A673 (cell line): ENCODE measurements at regions not wholly inside any gene's neighbourhood (a gene's known extent, or its start where the extent isn't known, plus 50 kb on each side); places are given as distances from the start of the nearest gene placed in this dataset.
"Not testable (repeated sequence)": the region's sequence is repeated elsewhere in the genome, so short reads cannot be mapped to it uniquely, and the experiment has no call there.

ENCODE experiments used
- BruUV-seq: library from RNA; stranded (reverse); fragments of 400-500 nt; replicated peaks from 2 replicates; lab custom pipeline; 2021; lab: Mats Ljungman, UMichigan
- CTCF ChIA-PET: fragments of 300-600 bp; sonication (Branson Sonifier 250); formaldehyde crosslinking; loops from one replicate; lab custom pipeline; 2022; ENCODE audit warnings: antibody characterized with exemption; lab: Charles Lee
- POLR2A ChIA-PET: fragments of 300-600 bp; sonication (Branson Sonifier 250); formaldehyde crosslinking; loops from one replicate; lab custom pipeline; 2022; ENCODE audit warnings: antibody characterized with exemption; ENCODE audit not compliant: low non-redundant PET; lab: Charles Lee
- DNase-seq: peaks from one replicate; pipeline ENCODE4 v3.0.0-alpha.2; 2015; ENCODE audit warnings: low spot score
- H3K27ac ChIP-seq: fragments of 200-600 bp; sonication (generic); 2 replicates; pipeline ENCODE4 v1.5.1; 2016; ENCODE audit warnings: mixed run types, low read depth, mild to moderate bottlenecking, mixed read lengths, antibody characterized with exemption, low read length; ENCODE audit not compliant: poor library complexity, severe bottlenecking
- H3K27me3 ChIP-seq: fragments of 200-600 bp; sonication (generic); replicated peaks from 2 replicates; pipeline ENCODE4 v1.6.1; 2017; ENCODE audit warnings: mixed run types, low read depth, mild to moderate bottlenecking, mixed read lengths, antibody characterized with exemption, low read length; ENCODE audit not compliant: insufficient read depth, poor library complexity
- H3K36me3 ChIP-seq: fragments of 200-600 bp; sonication (generic); 2 replicates; pipeline ENCODE4 v1.6.1; 2016; ENCODE audit warnings: mixed run types, mild to moderate bottlenecking, mixed read lengths, antibody characterized with exemption, low read length; ENCODE audit not compliant: insufficient read depth, poor library complexity, severe bottlenecking
- H3K4me1 ChIP-seq: fragments of 200-600 bp; sonication (generic); 2 replicates; pipeline ENCODE4 v1.6.1; 2017; ENCODE audit warnings: mixed run types, mild to moderate bottlenecking, mixed read lengths, antibody characterized with exemption, low read length; ENCODE audit not compliant: insufficient read depth, poor library complexity, severe bottlenecking
- H3K4me3 ChIP-seq: fragments of 200-600 bp; sonication (generic); 2 replicates; pipeline ENCODE4 v1.5.1; 2016; ENCODE audit warnings: low read depth, mixed run types, mild to moderate bottlenecking, mixed read lengths, low read length; ENCODE audit not compliant: poor library complexity, severe bottlenecking
- H3K9me3 ChIP-seq: fragments of 200-600 bp; sonication (generic); 2 replicates; pipeline ENCODE4 v1.6.1; 2016; ENCODE audit warnings: mixed run types, low read depth, mild to moderate bottlenecking, mixed read lengths, antibody characterized with exemption, low read length; ENCODE audit not compliant: poor library complexity, severe bottlenecking
- CTCF ChIP-seq: fragments of 300-800, 200-600 bp; sonication (generic); conservative IDR thresholded peaks from 2 replicates; pipeline ENCODE4 v1.5.1; 2017; ENCODE audit warnings: low read depth, mild to moderate bottlenecking, antibody characterized with exemption, low read length, moderate library complexity, mixed read lengths
- EZH2 ChIP-seq: fragments of 200-600 bp; sonication (generic); IDR thresholded peaks from 2 replicates; pipeline ENCODE4 v1.6.1; 2017; ENCODE audit warnings: borderline replicate concordance, low read depth, mild to moderate bottlenecking, mixed read lengths, antibody characterized with exemption, low read length; ENCODE audit not compliant: poor library complexity, severe bottlenecking
- intact Hi-C: fragments of 100-400 bp; cut with micrococcal nuclease; formaldehyde crosslinking; loops from one replicate; pipeline ENCODE4 v1.10.0; 2022; ENCODE audit not compliant: unreplicated experiment

GRCh38 chr2:61597300-61598289, 59.4 kb upstream of the XPO1 start:
- H3K4me1 ChIP-seq = no peaks in the 10 kb centered on the region
- BruUV-seq = no TSS peak
- H3K36me3 ChIP-seq = no peaks in the 10 kb centered on the region
- H3K27ac ChIP-seq = no peak overlapping the region
- no peak for DNase-seq
- no peaks in the 10 kb centered on the region for H3K9me3 ChIP-seq
- H3K27me3 ChIP-seq = no peaks in the 10 kb centered on the region
- no peak for TF ChIP-seq CTCF
- TF ChIP-seq EZH2 = no peak
- intact Hi-C loops = no loop called here
- ChIA-PET POLR2A (no interaction called here), CTCF (no interaction called here)
- H3K4me3 ChIP-seq = no peak overlapping the region

GRCh38 chr2:61594201-61594600, 56.0 kb upstream of the XPO1 start:
- POLR2A ChIA-PET, BruUV-seq, H3K9me3 ChIP-seq, H3K36me3 ChIP-seq, CTCF ChIA-PET, H3K27me3 ChIP-seq, intact Hi-C loops, H3K27ac ChIP-seq, DNase-seq, H3K4me1 ChIP-seq, H3K4me3 ChIP-seq: not testable (repeated sequence)

- H3K27me3 ChIP-seq, H3K9me3 ChIP-seq, H3K4me3 ChIP-seq, H3K4me1 ChIP-seq, H3K27ac ChIP-seq, CTCF ChIA-PET, intact Hi-C loops, BruUV-seq, POLR2A ChIA-PET, DNase-seq, H3K36me3 ChIP-seq: not testable (repeated sequence)
These were observed 55.5 kb upstream of the XPO1 start for GRCh38 chr2:61593648-61594047.

- no peaks in the 10 kb centered on the region for H3K4me1 ChIP-seq
- no peaks in the 10 kb centered on the region for H3K9me3 ChIP-seq
- ChIA-PET CTCF (no interaction called here), POLR2A (no interaction called here)
- no peak for DNase-seq
- H3K27me3 ChIP-seq = no peaks in the 10 kb centered on the region
- intact Hi-C loops = no loop called here
- no peak for TF ChIP-seq EZH2
- TF ChIP-seq CTCF = no peak
- no peaks in the 10 kb centered on the region for H3K36me3 ChIP-seq
- H3K4me3 ChIP-seq = no peak overlapping the region
- BruUV-seq = no TSS peak
- H3K27ac ChIP-seq = no peak overlapping the region
These were observed 52.1 kb upstream of the XPO1 start for GRCh38 chr2:61590214-61590613.
